CD14-positive monocyte (primary cell): ENCODE measurements at regions not wholly inside any gene's neighbourhood (a gene's known extent, or its start where the extent isn't known, plus 50 kb on each side); places are given as distances from the start of the nearest gene placed in this dataset.

Experiments
- DNase-seq, 3 donors: peaks; one replicate each; pipeline ENCODE4 v3.0.0-alpha.2; 2011 to 2022
- H2AFZ ChIP-seq: 2 replicates; pipeline ENCODE4 v1.6.0; 2012; ENCODE audit warnings: mild to moderate bottlenecking, low read depth, low read length, inconsistent platforms; ENCODE audit not compliant: insufficient read depth, poor library complexity, severe bottlenecking
- H3K27ac ChIP-seq, 2 donors: 1 replicate in 1 of 2; 2 replicates in 1 of 2; pipeline ENCODE4 v1.5.1; 2012 to 2013; ENCODE audit warnings: low read length in 2 of 2, control low read depth in 1 of 2, inconsistent platforms in 1 of 2, low read depth in 1 of 2, mild to moderate bottlenecking in 1 of 2
- H3K27me3 ChIP-seq, 2 donors: one replicate each; pipeline versions ENCODE4 v1.6.0 to v1.6.1; 2011 to 2013; ENCODE audit warnings: low read length in 2 of 2; ENCODE audit not compliant: control insufficient read depth in 2 of 2, insufficient read depth in 2 of 2
- H3K36me3 ChIP-seq, 2 donors: replicated peaks in 1 of 2; 1 replicate in 1 of 2; 2 replicates in 1 of 2; pipeline versions ENCODE4 v1.5.1 to v1.6.1; 2012 to 2013; ENCODE audit warnings: low read length in 2 of 2, control low read depth in 1 of 2, inconsistent platforms in 1 of 2, mild to moderate bottlenecking in 1 of 2; ENCODE audit not compliant: insufficient read depth in 2 of 2, control insufficient read depth in 1 of 2
- H3K4me1 ChIP-seq, 2 donors: 1 replicate in 1 of 2; 2 replicates in 1 of 2; pipeline versions ENCODE4 v1.5.1 to v1.6.1; 2012 to 2013; ENCODE audit warnings: low read length in 2 of 2, control low read depth in 1 of 2, inconsistent platforms in 1 of 2, mild to moderate bottlenecking in 1 of 2, moderate library complexity in 1 of 2; ENCODE audit not compliant: insufficient read depth in 2 of 2, control insufficient read depth in 1 of 2
- H3K4me2 ChIP-seq: replicated peaks from 2 replicates; pipeline ENCODE3; 2012; ENCODE audit warnings: low read length, moderate library complexity, mild to moderate bottlenecking; ENCODE audit not compliant: poor library complexity, severe bottlenecking; ENCODE audit errors: extremely low read depth
- H3K4me3 ChIP-seq, 3 experiments: fragments of 200-600 bp in 1 of 3; sonication (generic) in 1 of 3; replicated peaks in 1 of 3; 1 replicate in 2 of 3; 2 replicates in 1 of 3; pipeline ENCODE4 v1.5.1; 2011 to 2013; ENCODE audit warnings: low read length in 3 of 3, mild to moderate bottlenecking in 3 of 3, control low read depth in 2 of 3, low read depth in 2 of 3, inconsistent platforms in 1 of 3, moderate library complexity in 1 of 3
- H3K79me2 ChIP-seq: 2 replicates; pipeline ENCODE4 v1.6.0; 2012; ENCODE audit warnings: mild to moderate bottlenecking, control low read depth, inconsistent platforms, low read length, moderate library complexity; ENCODE audit not compliant: insufficient read depth
- H3K9ac ChIP-seq: 2 replicates; pipeline ENCODE4 v1.6.0; 2017; ENCODE audit warnings: low read length, mild to moderate bottlenecking; ENCODE audit not compliant: insufficient read depth, poor library complexity, severe bottlenecking
- H3K9me3 ChIP-seq, 2 donors: replicated peaks in 1 of 2; 1 replicate in 1 of 2; 2 replicates in 1 of 2; pipeline versions ENCODE4 v1.5.1 to v1.6.1; 2012 to 2013; ENCODE audit warnings: low read length in 2 of 2, control low read depth in 1 of 2; ENCODE audit not compliant: control insufficient read depth in 1 of 2, insufficient read depth in 1 of 2
- H4K20me1 ChIP-seq: 2 replicates; pipeline ENCODE4 v1.6.0; 2012; ENCODE audit warnings: mild to moderate bottlenecking, low read length, control low read depth, moderate library complexity; ENCODE audit not compliant: insufficient read depth
- H3K27ac Mint-ChIP-seq, 7 donors: one replicate each; pipeline ENCODE4 v1.8.0; 2020; ENCODE audit warnings: mild to moderate bottlenecking in 7 of 7, mixed read lengths in 7 of 7, moderate library complexity in 6 of 7, inconsistent platforms in 2 of 7
- H3K27me3 Mint-ChIP-seq, 3 donors: one replicate each; pipeline ENCODE4 v1.8.0; 2021 to 2022; ENCODE audit warnings: low read depth in 3 of 3, mild to moderate bottlenecking in 3 of 3, mixed read lengths in 3 of 3, moderate library complexity in 3 of 3, inconsistent platforms in 1 of 3
- H3K36me3 Mint-ChIP-seq, 2 donors: one replicate each; pipeline ENCODE4 v1.8.0; 2020; ENCODE audit warnings: mixed read lengths in 2 of 2, inconsistent platforms in 1 of 2, mild to moderate bottlenecking in 1 of 2
- H3K4me1 Mint-ChIP-seq: one replicate; pipeline ENCODE4 v1.8.0; 2020; ENCODE audit warnings: mild to moderate bottlenecking, mixed read lengths
- H3K4me3 Mint-ChIP-seq, 2 donors: one replicate each; pipeline ENCODE4 v1.8.0; 2020; ENCODE audit warnings: mild to moderate bottlenecking in 2 of 2, mixed read lengths in 2 of 2, moderate library complexity in 1 of 2
- H3K9me3 Mint-ChIP-seq, 7 donors: one replicate each; pipeline ENCODE4 v1.8.0; 2020 to 2022; ENCODE audit warnings: mixed read lengths in 7 of 7, mild to moderate bottlenecking in 6 of 7, moderate library complexity in 6 of 7, inconsistent platforms in 2 of 7
- WGBS: methylation state at CpG from one replicate; pipeline ENCODE4 v1.1.5; 2013; ENCODE audit warnings: missing lambda C conversion rate; ENCODE audit not compliant: insufficient coverage; 5-methylcytosine and 5-hydroxymethylcytosine counted together
- intact Hi-C, 2 donors: fragments of 100-400 bp; cut with micrococcal nuclease; formaldehyde crosslinking; loops; one replicate each; pipeline versions ENCODE4 v1.15.0 to v1.15.1; 2023
- TF ChIP-seq, protein P1 (sequence below): fragments of 200-600 bp; IDR thresholded peaks from one replicate; pipeline ENCODE4 v1.8.0; 2022; ENCODE audit warnings: antibody characterized with exemption, mild to moderate bottlenecking

DNA sequence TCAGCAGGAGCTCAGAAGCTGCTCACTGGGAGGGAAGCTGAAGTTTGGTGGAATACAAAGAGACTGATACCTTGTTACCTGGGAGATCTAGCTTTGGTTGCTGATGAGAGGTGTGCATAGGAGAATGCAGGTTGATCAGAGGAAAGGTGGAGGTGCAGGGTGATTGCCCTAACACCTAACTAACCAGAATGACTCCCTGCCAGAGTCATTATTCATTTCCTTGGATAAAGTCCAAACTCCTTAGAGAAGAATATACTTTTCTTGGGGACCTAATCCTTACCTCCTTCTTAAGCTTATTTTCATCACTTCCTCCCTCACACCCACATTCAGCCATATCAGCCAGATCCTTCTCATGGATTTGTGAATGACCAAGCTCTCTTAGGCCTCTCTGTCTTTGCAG lies 814.2 kb upstream of the TENM4 start:
- Mint-ChIP-seq H3K9me3 (peaks cover 2 to 7% (median 2%) of the 10 kb centered on the region in 7 donors), H3K36me3 (no peaks in the 10 kb centered on the region), H3K27ac (no peak overlapping the region)

GRCh38 chr11:80241766-80242165 lies 800.9 kb upstream of the TENM4 start:
- Histone ChIP-seq H3K4me2 (no peak overlapping the region), H3K36me3 (no peaks in the 10 kb centered on the region), H3K4me1 (no peaks in the 10 kb centered on the region), H3K9me3 (peaks cover 0 to 16% of the 10 kb centered on the region in 2 donors), H3K4me3 (no peak overlapping the region), H3K9ac (no peak overlapping the region), H3K79me2 (no peaks in the 10 kb centered on the region), H3K27ac (no peak overlapping the region), H2AFZ (no peak overlapping the region), H4K20me1 (no peaks in the 10 kb centered on the region), H3K27me3 (no peaks in the 10 kb centered on the region)
- Mint-ChIP-seq H3K27ac (no peak overlapping the region), H3K9me3 (peaks cover 4 to 15% (median 8%) of the 10 kb centered on the region in 7 donors), H3K27me3 (peaks cover 0 to 2% (median 0%) of the 10 kb centered on the region in 3 donors), H3K36me3 (no peaks in the 10 kb centered on the region), H3K4me1 (no peaks in the 10 kb centered on the region), H3K4me3 (no peak overlapping the region)
- no CpG with 5 or more reads among the region's 3 CpGs for WGBS
- intact Hi-C loops = no loop called here
- no peak for DNase-seq
- TF ChIP-seq, protein P1, sequence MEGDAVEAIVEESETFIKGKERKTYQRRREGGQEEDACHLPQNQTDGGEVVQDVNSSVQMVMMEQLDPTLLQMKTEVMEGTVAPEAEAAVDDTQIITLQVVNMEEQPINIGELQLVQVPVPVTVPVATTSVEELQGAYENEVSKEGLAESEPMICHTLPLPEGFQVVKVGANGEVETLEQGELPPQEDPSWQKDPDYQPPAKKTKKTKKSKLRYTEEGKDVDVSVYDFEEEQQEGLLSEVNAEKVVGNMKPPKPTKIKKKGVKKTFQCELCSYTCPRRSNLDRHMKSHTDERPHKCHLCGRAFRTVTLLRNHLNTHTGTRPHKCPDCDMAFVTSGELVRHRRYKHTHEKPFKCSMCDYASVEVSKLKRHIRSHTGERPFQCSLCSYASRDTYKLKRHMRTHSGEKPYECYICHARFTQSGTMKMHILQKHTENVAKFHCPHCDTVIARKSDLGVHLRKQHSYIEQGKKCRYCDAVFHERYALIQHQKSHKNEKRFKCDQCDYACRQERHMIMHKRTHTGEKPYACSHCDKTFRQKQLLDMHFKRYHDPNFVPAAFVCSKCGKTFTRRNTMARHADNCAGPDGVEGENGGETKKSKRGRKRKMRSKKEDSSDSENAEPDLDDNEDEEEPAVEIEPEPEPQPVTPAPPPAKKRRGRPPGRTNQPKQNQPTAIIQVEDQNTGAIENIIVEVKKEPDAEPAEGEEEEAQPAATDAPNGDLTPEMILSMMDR = no peak

More for the DNA sequence above, 814.2 kb upstream of the TENM4 start:
- H3K27me3 Mint-ChIP-seq = no peaks in the 10 kb centered on the region
- no peak overlapping the region for H3K4me3 ChIP-seq
- no peaks in the 10 kb centered on the region for H3K4me1 Mint-ChIP-seq
- intact Hi-C loops = no loop called here
- no peak for DNase-seq
- no peak overlapping the region for H3K4me2 ChIP-seq
- H3K27me3 ChIP-seq = no peaks in the 10 kb centered on the region
- no peak overlapping the region for H3K9ac ChIP-seq
- H2AFZ ChIP-seq = no peak overlapping the region
- no peaks in the 10 kb centered on the region for H3K36me3 ChIP-seq
- TF ChIP-seq, protein P1 = no peak
- H3K9me3 ChIP-seq = no peaks in the 10 kb centered on the region
- H3K27ac ChIP-seq = no peak overlapping the region
- H4K20me1 ChIP-seq = no peaks in the 10 kb centered on the region
- H3K4me3 Mint-ChIP-seq = no peak overlapping the region
- no peaks in the 10 kb centered on the region for H3K79me2 ChIP-seq
- no peaks in the 10 kb centered on the region for H3K4me1 ChIP-seq
